Cardiac septum (tissue), 1 donor: ENCODE measurements at regions not wholly inside any gene's neighbourhood (a gene's known extent, or its start where the extent isn't known, plus 50 kb on each side); places are given as distances from the start of the nearest gene placed in this dataset.

Source experiments
- DNase-seq: peaks from one replicate; pipeline ENCODE4 v3.0.0-alpha.2; 2020; ENCODE audit warnings: low spot score
- intact Hi-C: fragments of 100-400 bp; cut with DNase I; formaldehyde crosslinking; loops from one replicate; pipeline ENCODE4 v1.14.0; 2022
- donor health status: DM: no; HTN: no; CAD: no.

GRCh38 chr2:83764447-83765005 lies 694.6 kb downstream of the SUCLG1 start:
- intact Hi-C loops = no loop called here

GRCh38 chr2:83757329-83757728 lies 701.8 kb downstream of the SUCLG1 start:
- DNase-seq = no peak
- intact Hi-C loops = no loop called here

More at GRCh38 chr2:83764447-83765005, 694.6 kb downstream of the SUCLG1 start:
- DNase-seq = no peak

GRCh38 chr2:83756219-83756618 lies 702.9 kb downstream of the SUCLG1 start:
- no peak for DNase-seq
- intact Hi-C loops = no loop called here

- intact Hi-C loops = no loop called here
- DNase-seq = no peak
Observed at GRCh38 chr2:83747141-83747540, 711.9 kb downstream of the SUCLG1 start.

- no peak for DNase-seq
- intact Hi-C loops = no loop called here
Observed at GRCh38 chr2:83744855-83745254, 714.2 kb downstream of the SUCLG1 start.

- no peak for DNase-seq
Observed at GRCh38 chr2:83742117-83742782, 716.8 kb downstream of the SUCLG1 start.

GRCh38 chr2:83730223-83730622 lies 728.9 kb downstream of the SUCLG1 start:
- DNase-seq = no peak
- intact Hi-C loops = no loop called here

More at GRCh38 chr2:83742117-83742782, 716.8 kb downstream of the SUCLG1 start:
- intact Hi-C loops = no loop called here

GRCh38 chr2:83725735-83726134 lies 733.3 kb downstream of the SUCLG1 start:
- intact Hi-C loops = no loop called here
- no peak for DNase-seq

- intact Hi-C loops = no loop called here
- DNase-seq = no peak
Observed at GRCh38 chr2:83705146-83705545, 753.9 kb downstream of the SUCLG1 start.

- intact Hi-C loops = no loop called here
- no peak for DNase-seq
Observed at GRCh38 chr2:83703598-83703997, 755.5 kb downstream of the SUCLG1 start.

GRCh38 chr2:83696838-83697237 lies 762.2 kb downstream of the SUCLG1 start:
- intact Hi-C loops = no loop called here
- DNase-seq = no peak

GRCh38 chr2:83695530-83695929 lies 763.5 kb downstream of the SUCLG1 start:
- intact Hi-C loops = no loop called here
- DNase-seq = no peak

GRCh38 chr2:83695037-83695436 lies 764.0 kb downstream of the SUCLG1 start:
- intact Hi-C loops = no loop called here
- DNase-seq = no peak

GRCh38 chr2:83689402-83689801 lies 769.7 kb downstream of the SUCLG1 start:
- intact Hi-C loops = no loop called here
- DNase-seq = no peak

- DNase-seq = no peak
- intact Hi-C loops = no loop called here
Observed at GRCh38 chr2:83686863-83687262, 772.2 kb downstream of the SUCLG1 start.

GRCh38 chr2:83674050-83674449 lies 785.0 kb downstream of the SUCLG1 start:
- intact Hi-C loops = no loop called here
- no peak for DNase-seq

- DNase-seq = no peak
- intact Hi-C loops = no loop called here
Observed at GRCh38 chr2:83665894-83666293, 793.2 kb downstream of the SUCLG1 start.

- DNase-seq = no peak
- intact Hi-C loops = no loop called here
Observed at GRCh38 chr2:83665154-83665553, 793.9 kb downstream of the SUCLG1 start.

- intact Hi-C loops = no loop called here
- no peak for DNase-seq
Observed at GRCh38 chr2:83661711-83662110, 797.4 kb downstream of the SUCLG1 start.

- DNase-seq = no peak
- intact Hi-C loops = no loop called here
Observed at GRCh38 chr2:83654091-83654611, 804.9 kb downstream of the SUCLG1 start.

- no peak for DNase-seq
- intact Hi-C loops = no loop called here
Observed at GRCh38 chr2:83650898-83651297, 808.2 kb downstream of the SUCLG1 start.
